GM10266 (cell line): ENCODE measurements at regions not wholly inside any gene's neighbourhood (a gene's known extent, or its start where the extent isn't known, plus 50 kb on each side); places are given as distances from the start of the nearest gene placed in this dataset.

Experiments used
- DNase-seq: peaks from one replicate; pipeline ENCODE4 v3.0.0; 2012; ENCODE audit errors: extremely low spot score
- TF ChIP-seq, protein P1 (sequence below): IDR thresholded peaks from 2 replicates; pipeline ENCODE4 v1.5.1; 2012; ENCODE audit warnings: mild to moderate bottlenecking, low read depth; ENCODE audit not compliant: control insufficient read depth, insufficient read depth; ENCODE audit errors: missing control alignments

DNA sequence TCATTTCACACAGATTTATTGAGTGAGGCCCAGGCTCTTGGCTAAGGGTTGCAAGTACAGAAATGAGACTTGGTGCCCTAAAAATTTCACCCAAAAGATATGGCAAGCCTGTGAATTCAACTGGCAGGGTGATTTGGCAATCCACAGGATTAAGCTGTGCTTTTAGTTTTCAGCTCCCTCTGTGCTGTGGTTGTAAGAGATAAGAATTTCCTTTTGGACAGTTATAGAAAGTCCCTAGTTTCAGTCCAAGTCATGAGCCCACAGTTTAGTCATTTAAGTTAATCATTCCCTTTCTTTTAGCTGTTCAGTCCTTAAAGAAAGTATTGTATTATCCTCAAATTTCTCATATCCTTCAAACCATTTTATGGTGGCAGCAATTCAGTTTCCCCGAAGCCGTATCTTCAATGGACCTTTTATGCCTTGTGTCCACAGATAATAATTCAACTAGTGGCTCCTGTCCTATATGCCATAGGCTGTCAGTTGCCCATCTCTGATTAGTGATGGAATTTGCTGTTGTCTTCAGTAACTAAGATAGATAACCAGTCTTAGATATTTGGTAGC, 73.4 kb upstream of the NAMPT start:
- TF ChIP-seq, protein P1, sequence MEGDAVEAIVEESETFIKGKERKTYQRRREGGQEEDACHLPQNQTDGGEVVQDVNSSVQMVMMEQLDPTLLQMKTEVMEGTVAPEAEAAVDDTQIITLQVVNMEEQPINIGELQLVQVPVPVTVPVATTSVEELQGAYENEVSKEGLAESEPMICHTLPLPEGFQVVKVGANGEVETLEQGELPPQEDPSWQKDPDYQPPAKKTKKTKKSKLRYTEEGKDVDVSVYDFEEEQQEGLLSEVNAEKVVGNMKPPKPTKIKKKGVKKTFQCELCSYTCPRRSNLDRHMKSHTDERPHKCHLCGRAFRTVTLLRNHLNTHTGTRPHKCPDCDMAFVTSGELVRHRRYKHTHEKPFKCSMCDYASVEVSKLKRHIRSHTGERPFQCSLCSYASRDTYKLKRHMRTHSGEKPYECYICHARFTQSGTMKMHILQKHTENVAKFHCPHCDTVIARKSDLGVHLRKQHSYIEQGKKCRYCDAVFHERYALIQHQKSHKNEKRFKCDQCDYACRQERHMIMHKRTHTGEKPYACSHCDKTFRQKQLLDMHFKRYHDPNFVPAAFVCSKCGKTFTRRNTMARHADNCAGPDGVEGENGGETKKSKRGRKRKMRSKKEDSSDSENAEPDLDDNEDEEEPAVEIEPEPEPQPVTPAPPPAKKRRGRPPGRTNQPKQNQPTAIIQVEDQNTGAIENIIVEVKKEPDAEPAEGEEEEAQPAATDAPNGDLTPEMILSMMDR = no peak
- DNase-seq = no peak

DNA sequence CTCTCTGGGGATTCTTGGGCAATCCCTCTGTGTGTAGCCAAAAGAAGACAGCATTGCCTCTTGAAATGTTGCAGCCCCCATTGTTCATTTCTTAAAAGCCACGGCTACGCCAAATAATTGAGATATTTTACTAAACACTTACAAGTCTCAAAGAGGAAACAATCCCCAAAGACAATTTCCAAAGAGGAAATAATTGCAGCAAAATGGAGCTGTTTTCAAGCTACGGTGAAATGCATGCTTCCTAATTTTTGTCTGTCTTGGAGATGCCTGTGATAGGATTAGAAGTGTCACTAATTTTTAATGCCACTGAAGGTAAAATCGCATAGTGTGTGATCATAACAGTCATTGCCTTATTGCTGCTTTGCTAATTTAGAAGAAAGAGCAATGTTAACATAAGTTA, 72.9 kb upstream of the NAMPT start:
- DNase-seq = no peak
- TF ChIP-seq, protein P1 = no peak

DNA sequence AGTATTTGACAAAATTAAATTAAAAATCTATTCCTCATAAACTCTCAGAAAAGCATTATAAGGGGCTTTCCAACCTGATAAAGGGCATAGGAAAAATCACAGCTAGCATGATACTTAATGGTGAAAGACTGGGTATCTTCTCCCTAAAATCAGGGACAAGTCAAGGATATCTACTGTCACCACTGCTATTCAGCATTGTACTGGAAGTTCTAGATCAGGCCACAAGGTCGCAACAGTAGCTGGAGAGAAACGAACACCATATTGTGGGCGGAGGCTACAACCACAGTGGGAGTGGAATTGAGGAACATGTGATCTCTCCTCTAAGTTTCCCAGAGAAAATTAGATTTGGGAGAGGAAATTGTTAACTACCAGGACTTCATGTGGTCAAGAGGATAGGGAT, 70.0 kb upstream of the NAMPT start:
- DNase-seq = no peak
- TF ChIP-seq, protein P1 = no peak

DNA sequence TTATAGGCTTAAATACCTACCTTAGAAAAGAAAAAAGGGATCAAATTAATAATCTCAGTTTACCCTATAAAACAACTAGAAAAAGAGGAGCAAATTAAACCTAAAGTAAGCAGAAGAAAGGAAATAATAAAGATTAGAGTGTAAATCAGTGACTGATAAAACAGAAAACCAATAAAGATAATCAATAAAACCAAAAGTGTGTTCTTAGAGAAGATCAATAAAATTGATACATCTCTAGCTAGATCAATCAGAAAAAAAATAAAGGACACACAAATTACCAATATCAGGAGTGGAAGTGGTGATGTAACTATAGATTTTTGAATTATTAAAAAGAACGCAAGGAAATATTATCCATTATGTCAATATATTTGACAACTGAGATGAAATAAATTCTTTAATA, 69.2 kb upstream of the NAMPT start:
- no peak for DNase-seq
- TF ChIP-seq, protein P1 = no peak

DNA sequence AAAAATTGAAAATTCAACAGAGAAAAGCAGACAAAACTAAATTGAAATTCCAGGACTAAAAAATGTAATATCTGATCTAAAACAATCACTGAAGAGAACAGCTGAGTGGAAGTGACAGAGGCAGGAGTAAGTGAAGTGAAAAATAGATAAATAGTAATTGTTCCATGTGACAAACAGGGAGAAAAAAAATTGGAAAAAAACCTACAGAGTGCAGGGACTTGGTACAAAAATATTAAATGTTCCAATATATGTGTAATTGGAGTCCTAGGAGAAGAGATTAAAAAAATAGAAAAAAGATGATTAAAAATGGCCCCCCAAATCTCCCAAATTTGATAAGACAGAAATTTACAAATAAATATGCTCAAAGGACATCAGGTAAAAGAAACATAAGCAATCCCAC, 63.4 kb upstream of the NAMPT start:
- DNase-seq = no peak
- TF ChIP-seq, protein P1 = no peak

DNA sequence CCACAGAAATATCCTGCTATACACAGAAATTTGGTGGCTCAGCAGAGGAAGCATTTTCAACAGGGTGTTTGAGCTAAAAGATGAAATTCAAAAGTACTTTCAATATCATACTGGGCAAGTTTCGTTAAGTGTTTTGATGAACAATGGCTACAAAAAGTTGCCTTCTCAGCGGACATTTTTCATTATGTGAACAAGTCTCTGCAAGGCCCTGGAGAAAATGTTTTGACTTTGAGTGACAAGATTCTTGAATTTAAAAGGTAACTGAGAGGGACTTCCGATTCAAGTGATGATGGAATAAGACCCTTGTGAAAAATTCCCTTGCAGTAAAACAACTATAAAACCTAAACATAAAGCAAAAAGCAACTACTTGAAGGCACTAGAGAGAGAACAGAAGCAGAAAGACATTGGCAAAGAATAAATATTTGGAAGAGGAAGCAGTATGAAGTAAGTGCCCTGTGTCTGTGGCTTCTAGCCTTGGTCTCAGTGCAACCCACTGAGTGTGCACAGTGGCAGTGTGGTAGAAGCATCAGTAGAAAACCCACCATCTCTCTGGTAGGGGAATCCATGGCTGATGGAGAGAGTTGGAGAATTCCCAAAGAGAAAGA, 62.5 kb upstream of the NAMPT start:
- TF ChIP-seq, protein P1 = no peak
- no peak for DNase-seq

DNA sequence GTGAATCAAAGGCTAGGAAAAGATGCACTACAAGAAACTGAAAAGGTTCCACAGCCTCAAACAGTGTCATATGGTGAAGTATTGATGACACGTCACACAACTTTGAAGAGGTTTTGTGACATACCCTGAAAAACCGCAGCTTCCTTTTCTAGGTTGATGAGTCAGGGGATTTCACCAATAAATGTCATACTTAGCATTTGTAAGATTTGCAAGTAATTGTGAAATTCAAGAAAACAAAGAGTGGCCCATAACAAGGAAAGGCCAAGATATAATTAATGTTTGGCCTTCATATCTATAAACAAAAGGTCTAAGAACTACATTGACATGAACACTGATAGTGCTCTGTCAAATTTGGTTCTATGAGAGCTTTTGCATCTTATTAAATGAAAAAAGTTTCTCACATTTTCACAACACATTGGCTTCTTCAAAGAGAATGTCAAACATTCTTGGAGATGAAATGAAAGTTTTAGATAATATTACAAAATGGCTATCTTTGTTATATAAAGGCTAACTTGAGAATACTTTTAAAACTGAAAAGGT, 62.0 kb upstream of the NAMPT start:
- peak; percentile 61 for DNase-seq
- TF ChIP-seq, protein P1 = no peak
